K562 (cell line): ENCODE measurements at regions not wholly inside any gene's neighbourhood (a gene's known extent, or its start where the extent isn't known, plus 50 kb on each side); places are given as distances from the start of the nearest gene placed in this dataset.

Source experiments
- ATAC-seq: fragments of 200-7000 bp; cut with Tn5 transposase; 3 replicates; pipeline ENCODE4 v1.9.1; 2020; ENCODE audit warnings: moderate library complexity
- BruUV-seq: library from RNA; stranded (reverse); fragments of 400-500 nt; replicated peaks from 2 replicates; lab custom pipeline; 2021; lab: Mats Ljungman, UMichigan
- CTCF ChIA-PET: fragments of 300-600 bp; formaldehyde crosslinking; extraction: SDS; loops from one replicate; lab custom pipeline; 2021; ENCODE audit warnings: low intra/inter-chr PET ratio; lab: Yijun Ruan, JAX
- POLR2A ChIA-PET: fragments of 300-600, 350-650 bp; sonication (Branson Sonifier 250); formaldehyde crosslinking; extraction: SDS; loops from one replicate; lab custom pipeline; 2021; ENCODE audit warnings: antibody characterized with exemption, inconsistent platforms; lab: Yijun Ruan, JAX
- DNase-seq, 4 experiments: peaks; one replicate each; pipeline versions ENCODE4 v3.0.0 to v3.0.0-alpha.2; 2011 to 2018; ENCODE audit warnings: low spot score in 3 of 4, mixed read lengths in 3 of 4; ENCODE audit errors: extremely low read depth in 1 of 4
- FAIRE-seq: peaks from 2 replicates; lab custom pipeline; 2011; peaks lifted over from hg19 to GRCh38; lab: Jason Lieb, UNC
- H2AFZ ChIP-seq: 2 replicates; pipeline ENCODE4 v1.6.0; 2011; ENCODE audit warnings: low read depth, low read length, control low read depth, inconsistent platforms
- H3K27ac ChIP-seq: fragments of 200-600 bp; 3 replicates; pipeline ENCODE4 v1.8.0; 2011; ENCODE audit warnings: low read depth, mild to moderate bottlenecking, control low read depth, inconsistent platforms, low read length, moderate library complexity, mixed read lengths; ENCODE audit errors: extremely low read depth
- H3K27me3 ChIP-seq, 2 experiments: fragments of 300-600 bp in 1 of 2; 2 replicates in 1 of 2; 3 replicates in 1 of 2; pipeline versions ENCODE4 v1.6.0 to v1.8.0; 2011; ENCODE audit warnings: inconsistent platforms in 2 of 2, low read length in 2 of 2, mild to moderate bottlenecking in 1 of 2, mixed read lengths in 1 of 2, moderate library complexity in 1 of 2; ENCODE audit not compliant: control insufficient read depth in 2 of 2, insufficient read depth in 2 of 2
- H3K36me3 ChIP-seq: fragments of 300-600 bp; 3 replicates; pipeline ENCODE4 v1.8.0; 2011; ENCODE audit warnings: mild to moderate bottlenecking, low read length, inconsistent platforms; ENCODE audit not compliant: control insufficient read depth, insufficient read depth
- H3K4me1 ChIP-seq, 2 experiments: fragments of 200-600 bp in 1 of 2; replicated peaks in 1 of 2; 2 replicates in 1 of 2; 3 replicates in 1 of 2; pipeline versions ENCODE4 v1.5.1 to v1.8.0; 2011; ENCODE audit warnings: inconsistent platforms in 2 of 2, low read length in 2 of 2, mild to moderate bottlenecking in 1 of 2, mixed read lengths in 1 of 2, moderate library complexity in 1 of 2; ENCODE audit not compliant: control insufficient read depth in 2 of 2, insufficient read depth in 2 of 2
- H3K4me2 ChIP-seq: 2 replicates; pipeline ENCODE4 v1.6.1; 2011; ENCODE audit warnings: low read length, control low read depth, inconsistent platforms, mixed read lengths; ENCODE audit not compliant: insufficient read depth
- H3K4me3 ChIP-seq: fragments of 200-600 bp; sonication (generic), shearing (Covaris generic); 2 replicates; pipeline ENCODE4 v1.5.1; 2016; ENCODE audit warnings: control low read depth, inconsistent platforms
- H3K79me2 ChIP-seq: fragments of 200-600 bp; 3 replicates; pipeline ENCODE4 v1.8.0; 2011; ENCODE audit warnings: low read length, inconsistent platforms; ENCODE audit not compliant: control insufficient read depth, insufficient read depth
- H3K9ac ChIP-seq, 2 experiments: 2 replicates each; pipeline versions ENCODE4 v1.6.0 to v1.6.1; 2011; ENCODE audit warnings: low read depth in 2 of 2, low read length in 2 of 2, control low read depth in 1 of 2, inconsistent platforms in 1 of 2, mild to moderate bottlenecking in 1 of 2, mixed read lengths in 1 of 2; ENCODE audit not compliant: insufficient read depth in 1 of 2
- H3K9me1 ChIP-seq: one replicate; pipeline ENCODE4 v1.6.0; 2011; ENCODE audit warnings: inconsistent platforms, mild to moderate bottlenecking, low read length, moderate library complexity; ENCODE audit not compliant: control insufficient read depth, insufficient read depth
- H3K9me3 ChIP-seq: replicated peaks from 2 replicates; pipeline ENCODE4 v1.5.1; 2011; ENCODE audit warnings: low read depth, low read length, inconsistent platforms; ENCODE audit not compliant: control insufficient read depth, insufficient read depth
- H4K20me1 ChIP-seq: replicated peaks from 2 replicates; pipeline ENCODE4 v1.6.1; 2011; ENCODE audit warnings: low read length, inconsistent platforms, mixed read lengths; ENCODE audit not compliant: control insufficient read depth, insufficient read depth
- ASH1L ChIP-seq: fragments of 450-650 bp; IDR thresholded peaks from 2 replicates; pipeline ENCODE4 v1.6.1; 2018; ENCODE audit warnings: borderline replicate concordance, mild to moderate bottlenecking, low read depth; ENCODE audit not compliant: partially characterized antibody
- DMBX1 ChIP-seq: fragments of 250-450 bp; sonication (Bioruptor Pico); IDR thresholded peaks from 2 replicates; pipeline ENCODE4 v1.8.0; 2022; ENCODE audit warnings: inconsistent platforms, mild to moderate bottlenecking, moderate library complexity, borderline replicate concordance
- MECOM ChIP-seq: fragments of 250-450 bp; sonication (Bioruptor Pico); IDR thresholded peaks from 2 replicates; pipeline ENCODE4 v1.8.0; 2022; ENCODE audit warnings: inconsistent platforms
- PML ChIP-seq: IDR thresholded peaks from 2 replicates; pipeline ENCODE4 v1.6.1; 2012; ENCODE audit warnings: low read length, inconsistent platforms
- TCF7L2 ChIP-seq: fragments of 150-350 bp; IDR thresholded peaks from 2 replicates; pipeline ENCODE4 v1.6.1; 2016; ENCODE audit warnings: low read depth, mild to moderate bottlenecking, low read length, moderate library complexity
- ZNF133 ChIP-seq: fragments of 250-450 bp; sonication (Bioruptor Pico); IDR thresholded peaks from 2 replicates; pipeline ENCODE4 v1.4.0; 2020; ENCODE audit warnings: mild to moderate bottlenecking
- ZNF75A ChIP-seq: fragments of 450-650 bp; formaldehyde crosslinking; IDR thresholded peaks from 2 replicates; pipeline ENCODE4 v1.4.0; 2020; ENCODE audit warnings: mild to moderate bottlenecking
- WGBS: fragments of 100-300 bp; shearing (Covaris generic); methylation state at CpG from one replicate; pipeline ENCODE4 v1.1.6; 2016; ENCODE audit warnings: low coverage, mixed read lengths; ENCODE audit not compliant: insufficient coverage; ENCODE audit errors: missing lambda C conversion rate; 5-methylcytosine and 5-hydroxymethylcytosine counted together
- in situ Hi-C: fragments of 300-500 bp; cut with MboI; formaldehyde crosslinking; loops from 4 replicates; pipeline ENCODE4 v1.15.0; 2018; ENCODE audit warnings: inconsistent platforms, mixed read lengths
- intact Hi-C: fragments of 100-400 bp; cut with micrococcal nuclease; formaldehyde crosslinking; loops from 2 replicates; pipeline ENCODE4 v1.14.2; 2022
- TF ChIP-seq, protein P1 (sequence below): fragments of 250-450 bp; sonication (Bioruptor Pico); IDR thresholded peaks from 2 replicates; pipeline ENCODE4 v1.4.0; 2020; ENCODE audit warnings: mild to moderate bottlenecking
- TF ChIP-seq, protein P2 (sequence below): fragments of 150-350 bp; conservative IDR thresholded peaks from 2 replicates; pipeline ENCODE4 v1.6.1; 2014; ENCODE audit warnings: low read length
- TF ChIP-seq, protein P3 (sequence below): fragments of 250-450 bp; sonication (Bioruptor Pico); IDR thresholded peaks from 2 replicates; pipeline ENCODE4 v1.4.0; 2020

DNA sequence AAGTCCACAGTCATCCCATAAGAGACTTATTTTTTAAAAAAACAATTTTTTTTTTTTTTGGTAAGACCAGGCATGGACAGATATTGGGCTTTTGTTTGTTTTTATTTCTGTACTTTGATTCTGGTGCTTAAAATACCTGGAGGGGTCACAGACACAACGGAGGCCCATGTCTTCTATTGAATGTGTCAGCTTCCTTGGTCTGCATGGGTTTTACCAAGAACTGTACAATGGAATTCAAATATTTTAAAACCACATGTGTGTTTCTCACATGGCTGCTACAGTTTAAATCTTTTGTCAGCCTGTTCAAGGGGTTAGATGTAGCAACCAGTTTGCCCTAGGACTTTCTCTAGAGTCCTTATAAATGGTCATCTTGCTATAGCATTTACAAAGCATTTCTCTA is 139.8 kb downstream of the SOX4 start:
- CTCF ChIA-PET: no interaction called here
- POLR2A ChIA-PET: no interaction called here
- Histone ChIP-seq H3K4me3 (no peak overlapping the region), H3K4me1 (no peaks in the 10 kb centered on the region), H3K9me1 (no peaks in the 10 kb centered on the region), H3K9ac (no peak overlapping the region), H3K79me2 (no peaks in the 10 kb centered on the region)
- ATAC-seq (no peak), FAIRE-seq (no peak)
- in situ Hi-C loops: no loop called here
- BruUV-seq: no TSS peak
- WGBS: 7% methylated on average over 1 of the region's 1 CpG
- no peak for TF ChIP-seq DMBX1 (CRISPR knock-in tag)
- TF ChIP-seq, protein P1, sequence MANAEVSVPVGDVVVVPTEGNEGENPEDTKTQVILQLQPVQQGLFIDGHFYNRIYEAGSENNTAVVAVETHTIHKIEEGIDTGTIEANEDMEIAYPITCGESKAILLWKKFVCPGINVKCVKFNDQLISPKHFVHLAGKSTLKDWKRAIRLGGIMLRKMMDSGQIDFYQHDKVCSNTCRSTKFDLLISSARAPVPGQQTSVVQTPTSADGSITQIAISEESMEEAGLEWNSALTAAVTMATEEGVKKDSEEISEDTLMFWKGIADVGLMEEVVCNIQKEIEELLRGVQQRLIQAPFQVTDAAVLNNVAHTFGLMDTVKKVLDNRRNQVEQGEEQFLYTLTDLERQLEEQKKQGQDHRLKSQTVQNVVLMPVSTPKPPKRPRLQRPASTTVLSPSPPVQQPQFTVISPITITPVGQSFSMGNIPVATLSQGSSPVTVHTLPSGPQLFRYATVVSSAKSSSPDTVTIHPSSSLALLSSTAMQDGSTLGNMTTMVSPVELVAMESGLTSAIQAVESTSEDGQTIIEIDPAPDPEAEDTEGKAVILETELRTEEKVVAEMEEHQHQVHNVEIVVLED (CRISPR knock-in tag): no peak
- no peak for TF ChIP-seq ASH1L
- no peak for TF ChIP-seq ZNF75A (CRISPR knock-in tag)
- TF ChIP-seq PML: no peak
- TF ChIP-seq, protein P2, sequence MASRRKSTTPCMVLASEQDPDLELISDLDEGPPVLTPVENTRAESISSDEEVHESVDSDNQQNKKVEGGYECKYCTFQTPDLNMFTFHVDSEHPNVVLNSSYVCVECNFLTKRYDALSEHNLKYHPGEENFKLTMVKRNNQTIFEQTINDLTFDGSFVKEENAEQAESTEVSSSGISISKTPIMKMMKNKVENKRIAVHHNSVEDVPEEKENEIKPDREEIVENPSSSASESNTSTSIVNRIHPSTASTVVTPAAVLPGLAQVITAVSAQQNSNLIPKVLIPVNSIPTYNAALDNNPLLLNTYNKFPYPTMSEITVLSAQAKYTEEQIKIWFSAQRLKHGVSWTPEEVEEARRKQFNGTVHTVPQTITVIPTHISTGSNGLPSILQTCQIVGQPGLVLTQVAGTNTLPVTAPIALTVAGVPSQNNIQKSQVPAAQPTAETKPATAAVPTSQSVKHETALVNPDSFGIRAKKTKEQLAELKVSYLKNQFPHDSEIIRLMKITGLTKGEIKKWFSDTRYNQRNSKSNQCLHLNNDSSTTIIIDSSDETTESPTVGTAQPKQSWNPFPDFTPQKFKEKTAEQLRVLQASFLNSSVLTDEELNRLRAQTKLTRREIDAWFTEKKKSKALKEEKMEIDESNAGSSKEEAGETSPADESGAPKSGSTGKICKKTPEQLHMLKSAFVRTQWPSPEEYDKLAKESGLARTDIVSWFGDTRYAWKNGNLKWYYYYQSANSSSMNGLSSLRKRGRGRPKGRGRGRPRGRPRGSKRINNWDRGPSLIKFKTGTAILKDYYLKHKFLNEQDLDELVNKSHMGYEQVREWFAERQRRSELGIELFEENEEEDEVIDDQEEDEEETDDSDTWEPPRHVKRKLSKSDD: no peak
- TF ChIP-seq TCF7L2: no peak
- no peak for TF ChIP-seq MECOM (CRISPR knock-in tag)
- no peak for TF ChIP-seq ZNF133 (CRISPR knock-in tag)
- TF ChIP-seq, protein P3, sequence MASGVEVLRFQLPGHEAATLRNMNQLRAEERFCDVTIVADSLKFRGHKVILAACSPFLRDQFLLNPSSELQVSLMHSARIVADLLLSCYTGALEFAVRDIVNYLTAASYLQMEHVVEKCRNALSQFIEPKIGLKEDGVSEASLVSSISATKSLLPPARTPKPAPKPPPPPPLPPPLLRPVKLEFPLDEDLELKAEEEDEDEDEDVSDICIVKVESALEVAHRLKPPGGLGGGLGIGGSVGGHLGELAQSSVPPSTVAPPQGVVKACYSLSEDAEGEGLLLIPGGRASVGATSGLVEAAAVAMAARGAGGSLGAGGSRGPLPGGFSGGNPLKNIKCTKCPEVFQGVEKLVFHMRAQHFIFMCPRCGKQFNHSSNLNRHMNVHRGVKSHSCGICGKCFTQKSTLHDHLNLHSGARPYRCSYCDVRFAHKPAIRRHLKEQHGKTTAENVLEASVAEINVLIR: no peak
- TF ChIP-seq, all 486 proteins: peak for 0
- no peaks in the 10 kb centered on the region for H3K36me3 ChIP-seq
- H4K20me1 ChIP-seq: no peaks in the 10 kb centered on the region
- H3K27ac ChIP-seq: no peak overlapping the region
- H3K4me2 ChIP-seq: no peak overlapping the region
- H3K27me3 ChIP-seq: peaks cover 0 to 8% of the 10 kb centered on the region in 2 experiments; a peak in 1 of 5 replicates
- no peak for DNase-seq
- intact Hi-C loops: no loop called here
- no peak overlapping the region for H2AFZ ChIP-seq
- H3K9me3 ChIP-seq: no peaks in the 10 kb centered on the region; the same call in 1 of the 2 replicates
